ENCODE measurements at regions not wholly inside any gene's neighbourhood (a gene's known extent, or its start where the extent isn't known, plus 50 kb on each side); places are given as distances from the start of the nearest gene placed in this dataset.

DNA sequence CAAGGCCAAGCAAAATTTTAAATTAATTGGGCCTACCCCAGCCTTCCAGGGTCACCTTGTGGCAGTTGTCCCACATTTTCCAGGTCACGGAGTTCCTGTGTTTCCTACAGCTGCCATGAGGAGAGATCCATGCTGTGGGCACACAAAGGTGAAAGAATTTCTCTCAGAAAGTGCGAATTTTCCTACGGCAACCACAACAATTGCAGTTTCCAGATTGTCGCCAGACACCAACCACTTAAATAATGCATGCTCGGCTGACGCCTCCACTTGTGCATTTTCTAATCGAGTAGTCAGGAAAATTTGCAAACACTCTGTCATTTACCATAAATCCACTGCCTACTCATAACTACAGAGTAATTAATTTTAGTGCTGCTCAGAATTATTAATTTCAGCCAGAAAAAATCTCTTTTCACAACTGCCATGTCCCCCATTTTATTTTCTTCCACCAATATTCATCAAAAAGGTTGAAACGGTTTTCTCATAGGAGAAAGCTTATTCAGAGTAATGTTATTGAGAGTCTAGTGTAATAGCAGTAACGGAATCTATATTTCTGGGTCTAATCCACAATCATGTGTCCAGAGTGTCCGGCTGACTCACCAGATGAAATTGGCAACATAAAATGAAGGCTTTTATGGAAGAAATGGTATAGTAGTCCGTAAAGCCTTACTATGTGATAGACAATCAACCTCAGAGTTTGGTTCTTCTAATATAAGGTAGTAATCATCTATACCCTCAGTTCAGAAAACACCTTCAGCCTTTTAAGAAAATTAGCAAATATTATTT, 389.8 kb downstream of the NR2F1-AS1 start (continued):
- TF ChIP-seq, protein P1, sequence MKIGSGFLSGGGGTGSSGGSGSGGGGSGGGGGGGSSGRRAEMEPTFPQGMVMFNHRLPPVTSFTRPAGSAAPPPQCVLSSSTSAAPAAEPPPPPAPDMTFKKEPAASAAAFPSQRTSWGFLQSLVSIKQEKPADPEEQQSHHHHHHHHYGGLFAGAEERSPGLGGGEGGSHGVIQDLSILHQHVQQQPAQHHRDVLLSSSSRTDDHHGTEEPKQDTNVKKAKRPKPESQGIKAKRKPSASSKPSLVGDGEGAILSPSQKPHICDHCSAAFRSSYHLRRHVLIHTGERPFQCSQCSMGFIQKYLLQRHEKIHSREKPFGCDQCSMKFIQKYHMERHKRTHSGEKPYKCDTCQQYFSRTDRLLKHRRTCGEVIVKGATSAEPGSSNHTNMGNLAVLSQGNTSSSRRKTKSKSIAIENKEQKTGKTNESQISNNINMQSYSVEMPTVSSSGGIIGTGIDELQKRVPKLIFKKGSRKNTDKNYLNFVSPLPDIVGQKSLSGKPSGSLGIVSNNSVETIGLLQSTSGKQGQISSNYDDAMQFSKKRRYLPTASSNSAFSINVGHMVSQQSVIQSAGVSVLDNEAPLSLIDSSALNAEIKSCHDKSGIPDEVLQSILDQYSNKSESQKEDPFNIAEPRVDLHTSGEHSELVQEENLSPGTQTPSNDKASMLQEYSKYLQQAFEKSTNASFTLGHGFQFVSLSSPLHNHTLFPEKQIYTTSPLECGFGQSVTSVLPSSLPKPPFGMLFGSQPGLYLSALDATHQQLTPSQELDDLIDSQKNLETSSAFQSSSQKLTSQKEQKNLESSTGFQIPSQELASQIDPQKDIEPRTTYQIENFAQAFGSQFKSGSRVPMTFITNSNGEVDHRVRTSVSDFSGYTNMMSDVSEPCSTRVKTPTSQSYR (CRISPR knock-in tag; IDR thresholded peaks at IDR 0.05): no peak
- TF ChIP-seq, protein P2, sequence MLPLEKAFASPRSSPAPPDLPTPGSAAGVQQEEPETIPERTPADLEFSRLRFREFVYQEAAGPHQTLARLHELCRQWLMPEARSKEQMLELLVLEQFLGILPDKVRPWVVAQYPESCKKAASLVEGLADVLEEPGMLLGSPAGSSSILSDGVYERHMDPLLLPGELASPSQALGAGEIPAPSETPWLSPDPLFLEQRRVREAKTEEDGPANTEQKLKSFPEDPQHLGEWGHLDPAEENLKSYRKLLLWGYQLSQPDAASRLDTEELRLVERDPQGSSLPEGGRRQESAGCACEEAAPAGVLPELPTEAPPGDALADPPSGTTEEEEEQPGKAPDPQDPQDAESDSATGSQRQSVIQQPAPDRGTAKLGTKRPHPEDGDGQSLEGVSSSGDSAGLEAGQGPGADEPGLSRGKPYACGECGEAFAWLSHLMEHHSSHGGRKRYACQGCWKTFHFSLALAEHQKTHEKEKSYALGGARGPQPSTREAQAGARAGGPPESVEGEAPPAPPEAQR (CRISPR knock-in tag; IDR thresholded peaks at IDR 0.05): no peak
- TF ChIP-seq FOXJ3 (CRISPR knock-in tag; IDR thresholded peaks at IDR 0.05; ENCODE audit: borderline replicate concordance): no peak
- TF ChIP-seq, protein P3, sequence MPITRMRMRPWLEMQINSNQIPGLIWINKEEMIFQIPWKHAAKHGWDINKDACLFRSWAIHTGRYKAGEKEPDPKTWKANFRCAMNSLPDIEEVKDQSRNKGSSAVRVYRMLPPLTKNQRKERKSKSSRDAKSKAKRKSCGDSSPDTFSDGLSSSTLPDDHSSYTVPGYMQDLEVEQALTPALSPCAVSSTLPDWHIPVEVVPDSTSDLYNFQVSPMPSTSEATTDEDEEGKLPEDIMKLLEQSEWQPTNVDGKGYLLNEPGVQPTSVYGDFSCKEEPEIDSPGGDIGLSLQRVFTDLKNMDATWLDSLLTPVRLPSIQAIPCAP (CRISPR knock-in tag; IDR thresholded peaks at IDR 0.05): no peak
- TF ChIP-seq, protein P4, sequence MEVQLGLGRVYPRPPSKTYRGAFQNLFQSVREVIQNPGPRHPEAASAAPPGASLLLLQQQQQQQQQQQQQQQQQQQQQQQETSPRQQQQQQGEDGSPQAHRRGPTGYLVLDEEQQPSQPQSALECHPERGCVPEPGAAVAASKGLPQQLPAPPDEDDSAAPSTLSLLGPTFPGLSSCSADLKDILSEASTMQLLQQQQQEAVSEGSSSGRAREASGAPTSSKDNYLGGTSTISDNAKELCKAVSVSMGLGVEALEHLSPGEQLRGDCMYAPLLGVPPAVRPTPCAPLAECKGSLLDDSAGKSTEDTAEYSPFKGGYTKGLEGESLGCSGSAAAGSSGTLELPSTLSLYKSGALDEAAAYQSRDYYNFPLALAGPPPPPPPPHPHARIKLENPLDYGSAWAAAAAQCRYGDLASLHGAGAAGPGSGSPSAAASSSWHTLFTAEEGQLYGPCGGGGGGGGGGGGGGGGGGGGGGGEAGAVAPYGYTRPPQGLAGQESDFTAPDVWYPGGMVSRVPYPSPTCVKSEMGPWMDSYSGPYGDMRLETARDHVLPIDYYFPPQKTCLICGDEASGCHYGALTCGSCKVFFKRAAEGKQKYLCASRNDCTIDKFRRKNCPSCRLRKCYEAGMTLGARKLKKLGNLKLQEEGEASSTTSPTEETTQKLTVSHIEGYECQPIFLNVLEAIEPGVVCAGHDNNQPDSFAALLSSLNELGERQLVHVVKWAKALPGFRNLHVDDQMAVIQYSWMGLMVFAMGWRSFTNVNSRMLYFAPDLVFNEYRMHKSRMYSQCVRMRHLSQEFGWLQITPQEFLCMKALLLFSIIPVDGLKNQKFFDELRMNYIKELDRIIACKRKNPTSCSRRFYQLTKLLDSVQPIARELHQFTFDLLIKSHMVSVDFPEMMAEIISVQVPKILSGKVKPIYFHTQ (CRISPR knock-in tag; IDR thresholded peaks at IDR 0.05): no peak
- TF ChIP-seq KAT7 (CRISPR knock-in tag; IDR thresholded peaks at IDR 0.05; ENCODE audit: borderline replicate concordance): no peak
- TF ChIP-seq, protein P5, sequence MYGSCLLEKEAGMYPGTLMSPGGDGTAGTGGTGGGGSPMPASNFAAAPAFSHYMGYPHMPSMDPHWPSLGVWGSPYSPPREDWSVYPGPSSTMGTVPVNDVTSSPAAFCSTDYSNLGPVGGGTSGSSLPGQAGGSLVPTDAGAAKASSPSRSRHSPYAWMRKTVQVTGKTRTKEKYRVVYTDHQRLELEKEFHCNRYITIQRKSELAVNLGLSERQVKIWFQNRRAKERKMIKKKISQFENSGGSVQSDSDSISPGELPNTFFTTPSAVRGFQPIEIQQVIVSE (CRISPR knock-in tag; IDR thresholded peaks at IDR 0.05; ENCODE audit: borderline replicate concordance): no peak

DNA sequence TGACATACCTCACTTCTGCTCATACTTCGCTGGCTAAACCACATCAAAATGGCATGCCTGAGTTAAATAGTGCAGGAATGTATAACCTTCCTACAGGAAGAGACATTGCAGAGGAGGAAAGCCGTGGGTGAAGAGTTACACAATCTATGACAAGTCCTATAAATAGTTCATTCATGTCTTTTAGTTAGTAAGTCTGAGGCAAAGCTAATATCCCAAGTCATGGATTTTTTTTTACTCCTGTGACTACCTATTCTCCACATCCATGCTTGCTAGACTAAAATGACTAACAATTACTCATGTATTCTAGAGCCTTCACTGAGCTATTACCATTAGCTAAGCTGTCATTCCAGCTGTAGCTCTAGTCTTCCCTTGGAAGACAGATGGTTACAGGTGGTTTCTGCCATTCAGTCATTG, 391.3 kb downstream of the NR2F1-AS1 start:
- Mint-ChIP-seq H3K27me3 (ENCODE audit: low read depth) (no peaks in the 10 kb centered on the region), H3K4me3 (no peak overlapping the region), H3K27ac (no peak overlapping the region), H3K36me3 (no peaks in the 10 kb centered on the region), H3K4me1 (0 out of 2 replicates have a peak, but pooled peaks cover 10% of the 10 kb centered on the region), H3K9me3 (no peaks in the 10 kb centered on the region)
- POLR2A ChIA-PET: no interaction called here
- DNase-seq (ENCODE audit: low spot score): no peak
- CTCF ChIA-PET: no interaction called here
- ATAC-seq: no peak
- TF ChIP-seq, protein P5 (CRISPR knock-in tag; IDR thresholded peaks at IDR 0.05; ENCODE audit: borderline replicate concordance): no peak
- no peak for TF ChIP-seq ZNF416 (CRISPR knock-in tag; IDR thresholded peaks at IDR 0.05)
- TF ChIP-seq OVOL2 (CRISPR knock-in tag; IDR thresholded peaks at IDR 0.05; ENCODE audit: borderline replicate concordance): no peak
- TF ChIP-seq ZNF396 (CRISPR knock-in tag; IDR thresholded peaks at IDR 0.05; ENCODE audit: borderline replicate concordance): no peak
- no peak for TF ChIP-seq ZNF138 (CRISPR knock-in tag; conservative IDR thresholded peaks at IDR 0.05)
- no peak for TF ChIP-seq ZNF671 (CRISPR knock-in tag; IDR thresholded peaks at IDR 0.05)
- no peak for TF ChIP-seq JUN (CRISPR knock-in tag; IDR thresholded peaks at IDR 0.05)
- TF ChIP-seq RORB (CRISPR knock-in tag; IDR thresholded peaks at IDR 0.05): no peak
